ENCODE measurements at regions not wholly inside any gene's neighbourhood (a gene's known extent, or its start where the extent isn't known, plus 50 kb on each side); places are given as distances from the start of the nearest gene placed in this dataset.

GRCh38 chr5:97417986-97418385 lies 234.9 kb upstream of the RIOK2 start:
- TF ChIP-seq CTCF (IDR thresholded peaks at IDR 0.05; ENCODE audit: poor library complexity): no peak
- no peak for TF ChIP-seq EZH2 (IDR thresholded peaks at IDR 0.05; ENCODE audit: borderline replicate concordance)
